ENCODE measurements at regions not wholly inside any gene's neighbourhood (a gene's known extent, or its start where the extent isn't known, plus 50 kb on each side); places are given as distances from the start of the nearest gene placed in this dataset.
"Not testable (repeated sequence)": the region's sequence is repeated elsewhere in the genome, so short reads cannot be mapped to it uniquely, and the experiment has no call there.

DNA sequence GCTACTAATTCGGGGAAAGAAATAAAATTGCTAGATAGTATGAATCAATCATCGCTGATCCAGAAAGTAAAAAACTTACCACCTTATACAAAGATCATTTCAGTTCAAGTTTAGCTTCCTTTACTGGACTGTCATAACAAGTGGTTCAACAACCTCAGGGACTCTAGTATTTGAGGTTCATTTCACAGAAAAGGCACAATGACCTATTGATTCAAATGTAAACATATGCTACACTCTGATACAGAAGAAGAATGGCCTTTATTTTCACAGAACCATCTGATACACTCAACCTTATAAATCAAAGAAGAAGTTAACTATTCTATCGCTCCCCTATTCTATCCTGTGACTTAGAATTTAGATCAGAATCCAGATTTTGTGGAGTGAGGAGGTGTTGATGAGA, 140.8 kb upstream of the EFCAB3 start:
- not testable (repeated sequence) for ATAC-seq (ENCODE audit: low FRiP score); DNase-seq (ENCODE audit: low spot score)

DNA sequence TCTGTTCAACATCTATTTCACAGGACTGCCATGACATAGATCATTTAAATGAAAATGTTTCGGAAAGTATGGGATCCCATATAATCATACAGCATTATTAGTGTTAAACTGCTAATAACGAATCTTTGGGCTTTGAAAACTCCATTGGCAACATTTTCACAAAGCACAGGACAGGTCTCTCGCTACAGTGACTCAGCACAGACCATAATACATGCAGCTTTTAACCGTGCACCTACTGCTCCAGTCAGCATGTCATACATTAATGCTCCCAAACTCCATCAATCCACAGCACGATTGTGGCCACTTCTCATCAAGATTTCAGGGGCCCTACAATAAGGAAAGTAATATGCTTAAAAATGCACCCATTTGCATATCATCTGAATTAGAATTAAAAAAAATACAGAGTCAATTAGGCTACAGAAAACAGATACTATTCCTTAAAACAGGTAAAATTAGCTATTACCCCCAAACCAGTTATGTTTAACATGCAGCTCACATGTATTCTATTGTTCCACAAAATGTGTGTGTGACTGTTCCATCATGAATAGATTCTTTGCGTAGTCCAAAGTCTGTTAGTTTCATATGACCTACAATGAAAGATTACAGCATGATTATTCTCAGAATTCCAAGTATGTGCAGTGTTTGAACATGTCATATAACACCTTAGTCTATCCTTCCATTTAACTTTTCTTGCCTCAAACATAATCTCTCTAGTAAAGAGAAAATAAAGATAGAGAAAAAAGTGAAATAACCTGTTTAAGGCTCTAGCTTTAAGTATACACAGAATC, 141.6 kb upstream of the EFCAB3 start:
- DNase-seq (ENCODE audit: low spot score); ATAC-seq (ENCODE audit: low FRiP score): not testable (repeated sequence)

DNA sequence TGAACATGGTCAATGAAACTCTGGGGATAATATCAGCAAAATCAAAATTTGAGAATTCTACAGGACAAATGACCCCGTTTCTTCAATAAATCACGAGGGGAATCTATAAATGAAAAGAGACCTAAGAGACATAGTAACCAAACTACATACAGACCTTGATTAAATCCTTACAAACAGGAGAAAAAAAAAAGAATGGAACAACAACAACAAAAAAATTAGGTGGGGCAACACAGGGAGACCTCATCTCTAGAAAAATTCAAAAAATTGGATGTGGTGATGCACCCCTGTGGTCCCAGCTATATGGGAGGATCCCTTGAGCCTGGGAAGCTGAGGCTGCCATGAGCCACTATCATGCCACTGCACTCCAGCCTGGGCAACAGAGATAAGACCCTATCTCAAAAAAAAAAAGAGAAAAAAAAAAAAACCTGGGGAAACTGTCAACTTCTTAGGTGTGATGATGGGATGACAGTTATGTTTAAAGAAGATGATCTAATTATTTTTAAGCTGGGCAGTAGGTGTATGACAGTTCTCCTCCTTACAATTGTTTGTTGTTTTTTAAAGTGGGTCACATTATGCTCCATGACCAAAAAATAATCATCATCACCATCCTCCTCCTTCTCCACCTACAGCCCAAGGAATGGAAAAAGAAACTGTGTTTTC, 146.4 kb upstream of the EFCAB3 start:
- not testable (repeated sequence) for ATAC-seq (ENCODE audit: low FRiP score); DNase-seq (ENCODE audit: low spot score)

DNA sequence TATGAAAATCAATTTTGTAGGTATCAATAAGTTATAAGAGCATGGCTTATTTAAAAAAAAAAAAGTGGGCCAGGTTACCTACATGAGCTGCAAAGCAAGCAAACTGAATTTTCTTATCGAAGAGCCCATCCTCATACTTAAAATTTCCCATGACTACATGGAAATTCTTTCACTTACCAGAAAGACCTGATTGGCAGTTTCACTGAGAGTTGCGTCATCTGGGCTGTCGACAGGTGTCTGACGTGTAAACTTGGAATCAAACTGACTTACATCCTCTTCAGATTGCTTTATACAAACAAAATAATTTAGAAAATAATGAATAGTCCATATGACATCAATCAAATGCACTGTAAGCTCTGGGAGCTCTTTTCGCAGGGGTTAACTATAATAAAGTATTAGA, 149.1 kb upstream of the EFCAB3 start:
- not testable (repeated sequence) for DNase-seq (ENCODE audit: low spot score); ATAC-seq (ENCODE audit: low FRiP score)

DNA sequence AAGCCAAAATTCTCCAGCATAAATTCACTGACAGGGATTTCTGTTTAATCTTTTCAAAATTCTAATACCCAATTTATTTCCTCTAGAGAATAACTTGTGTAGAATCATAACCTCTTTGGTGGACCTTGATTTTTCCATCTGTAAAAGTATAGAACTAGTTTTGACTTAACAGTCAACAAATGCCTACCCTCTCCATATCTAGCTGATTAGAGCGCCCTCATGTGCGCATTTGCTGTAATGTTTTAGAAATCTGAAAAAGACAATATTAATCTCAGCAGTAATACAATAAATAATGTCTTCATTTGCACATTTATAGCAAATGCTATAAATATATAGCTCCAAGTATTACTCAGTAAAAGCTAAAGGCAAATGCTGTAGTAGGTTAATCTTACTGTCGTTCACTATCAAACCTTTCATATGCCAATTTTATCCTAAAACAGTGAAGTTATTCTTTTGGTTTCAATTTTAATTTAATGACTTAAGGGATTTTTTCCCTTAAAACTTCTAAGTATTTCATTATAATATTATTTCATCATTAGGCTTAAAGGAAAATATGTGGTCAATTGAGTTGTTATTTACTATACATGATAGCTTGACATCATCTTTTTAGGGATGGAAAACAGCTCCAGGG, 153.6 kb upstream of the EFCAB3 start:
- not testable (repeated sequence) for DNase-seq (ENCODE audit: low spot score); ATAC-seq (ENCODE audit: low FRiP score)

DNA sequence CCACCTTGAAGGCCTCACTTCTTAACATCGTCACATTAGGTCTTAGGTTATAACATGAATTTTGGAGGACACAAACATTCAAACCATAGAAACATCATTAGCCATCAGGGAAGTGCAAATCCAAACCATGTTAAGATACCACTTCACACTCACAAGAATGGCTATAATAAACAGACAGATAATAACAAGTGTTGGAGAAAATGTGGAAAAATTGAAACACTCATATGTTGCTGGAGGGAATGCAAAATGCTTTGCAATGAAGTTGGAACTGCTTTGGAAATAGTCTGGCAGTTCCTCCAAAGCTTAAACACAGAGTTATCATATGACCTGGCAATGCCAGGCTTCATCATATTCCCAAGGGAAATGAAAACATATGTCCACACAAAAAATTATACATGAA, 156.8 kb upstream of the EFCAB3 start:
- not testable (repeated sequence) for DNase-seq (ENCODE audit: low spot score); ATAC-seq (ENCODE audit: low FRiP score)

DNA sequence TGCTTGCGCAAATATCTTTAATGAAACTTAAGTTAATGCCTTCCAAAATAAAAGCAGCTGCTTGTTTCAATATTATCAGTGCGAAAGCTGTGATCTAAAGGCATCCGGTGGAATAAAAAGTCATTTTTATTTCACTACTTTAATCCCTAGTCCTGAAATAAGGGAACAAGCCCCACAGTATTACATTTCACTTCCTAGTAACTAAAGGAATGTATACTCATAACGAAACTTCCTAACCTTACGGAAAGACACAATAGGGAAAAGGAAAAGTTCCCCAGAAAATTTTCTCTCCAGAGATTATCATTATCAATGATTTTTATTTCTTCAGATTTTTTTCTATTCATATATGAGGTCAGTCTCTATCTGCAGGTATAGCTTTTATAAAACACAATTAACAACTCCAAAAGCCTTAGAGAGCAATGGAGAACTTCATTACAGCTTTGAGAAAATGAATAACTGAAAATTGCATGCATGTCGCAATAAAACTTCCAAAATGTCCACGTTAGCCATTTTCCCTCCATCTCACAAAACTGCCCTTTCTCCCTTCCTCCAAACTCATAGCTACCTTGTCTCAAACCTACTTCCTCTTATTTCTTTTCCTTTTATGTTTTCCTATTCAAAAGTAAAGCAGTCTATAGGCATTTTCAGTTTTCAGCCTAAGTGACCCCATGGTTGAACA, 154.3 kb upstream of the MED13 start:
- TF ChIP-seq, protein P1, sequence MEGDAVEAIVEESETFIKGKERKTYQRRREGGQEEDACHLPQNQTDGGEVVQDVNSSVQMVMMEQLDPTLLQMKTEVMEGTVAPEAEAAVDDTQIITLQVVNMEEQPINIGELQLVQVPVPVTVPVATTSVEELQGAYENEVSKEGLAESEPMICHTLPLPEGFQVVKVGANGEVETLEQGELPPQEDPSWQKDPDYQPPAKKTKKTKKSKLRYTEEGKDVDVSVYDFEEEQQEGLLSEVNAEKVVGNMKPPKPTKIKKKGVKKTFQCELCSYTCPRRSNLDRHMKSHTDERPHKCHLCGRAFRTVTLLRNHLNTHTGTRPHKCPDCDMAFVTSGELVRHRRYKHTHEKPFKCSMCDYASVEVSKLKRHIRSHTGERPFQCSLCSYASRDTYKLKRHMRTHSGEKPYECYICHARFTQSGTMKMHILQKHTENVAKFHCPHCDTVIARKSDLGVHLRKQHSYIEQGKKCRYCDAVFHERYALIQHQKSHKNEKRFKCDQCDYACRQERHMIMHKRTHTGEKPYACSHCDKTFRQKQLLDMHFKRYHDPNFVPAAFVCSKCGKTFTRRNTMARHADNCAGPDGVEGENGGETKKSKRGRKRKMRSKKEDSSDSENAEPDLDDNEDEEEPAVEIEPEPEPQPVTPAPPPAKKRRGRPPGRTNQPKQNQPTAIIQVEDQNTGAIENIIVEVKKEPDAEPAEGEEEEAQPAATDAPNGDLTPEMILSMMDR (IDR thresholded peaks at IDR 0.05), result no peak
- ATAC-seq (ENCODE audit: low FRiP score) (no peak), DNase-seq (ENCODE audit: low spot score) (no peak)

DNA sequence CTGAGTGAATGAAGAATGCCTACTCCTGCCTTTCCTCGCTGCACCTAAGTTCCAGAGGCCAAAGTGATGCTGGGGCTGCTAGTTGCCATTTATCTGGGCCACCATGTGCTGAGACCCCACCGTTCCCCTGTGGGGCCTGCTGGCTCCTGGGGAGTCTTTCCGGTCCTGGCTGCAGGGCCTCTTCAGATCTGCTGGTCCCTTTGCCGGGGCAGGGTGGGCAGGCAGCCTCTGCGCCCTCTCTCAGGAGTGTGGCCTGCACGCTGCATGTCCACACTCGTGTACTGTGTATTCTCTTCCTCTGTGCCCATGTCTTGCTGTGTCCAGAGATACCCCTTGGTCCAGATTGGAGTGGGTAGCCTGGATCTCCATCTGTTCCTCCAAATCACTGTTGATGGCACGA, 151.8 kb upstream of the MED13 start:
- ATAC-seq (ENCODE audit: low FRiP score) (no peak), DNase-seq (ENCODE audit: low spot score) (no peak)

DNA sequence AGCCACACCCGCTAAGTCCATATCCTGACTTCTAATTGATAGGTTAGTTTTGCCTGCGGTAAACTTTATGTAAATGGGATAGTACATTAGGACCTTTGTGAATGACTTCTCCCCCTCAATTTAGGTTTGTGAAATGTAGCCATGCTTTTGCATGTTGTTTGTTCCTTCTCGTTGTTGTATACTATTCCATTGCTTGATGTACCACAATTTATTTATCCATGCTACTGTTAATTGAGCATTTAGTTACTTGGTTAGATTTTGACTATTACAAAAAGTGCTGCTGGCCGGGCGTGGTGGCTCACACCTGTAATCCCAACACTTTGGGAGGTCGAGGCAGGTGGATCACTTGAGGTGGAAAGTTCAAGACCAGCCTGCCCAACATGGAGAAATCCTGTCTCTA, 150.8 kb upstream of the MED13 start:
- ATAC-seq (ENCODE audit: low FRiP score); DNase-seq (ENCODE audit: low spot score): not testable (repeated sequence)

More for the DNA sequence above, 151.8 kb upstream of the MED13 start:
- TF ChIP-seq, protein P1 (IDR thresholded peaks at IDR 0.05), result no peak

DNA sequence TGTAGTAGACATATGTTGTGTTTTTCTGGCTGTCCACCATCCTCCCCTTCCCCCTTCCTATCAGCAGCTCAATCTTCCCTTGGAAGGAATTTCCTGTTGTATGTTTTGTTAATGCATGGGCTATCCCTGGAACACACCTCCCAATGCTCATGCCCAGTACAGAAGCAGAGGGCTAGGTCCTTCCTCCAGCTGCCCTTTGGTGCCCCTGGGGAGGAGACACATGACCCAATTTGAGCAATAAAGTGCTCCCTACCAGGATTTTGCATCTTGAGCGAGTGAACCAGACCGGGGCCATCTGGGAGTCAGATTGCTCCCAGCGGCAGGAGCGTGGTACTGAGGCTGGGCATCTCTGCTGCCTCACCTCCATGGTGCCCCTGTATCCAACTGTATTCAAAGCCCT, 141.5 kb upstream of the MED13 start:
- DNase-seq (ENCODE audit: low spot score), result no peak
- ATAC-seq (ENCODE audit: low FRiP score), result no peak
- TF ChIP-seq, protein P1 (IDR thresholded peaks at IDR 0.05), result no peak

DNA sequence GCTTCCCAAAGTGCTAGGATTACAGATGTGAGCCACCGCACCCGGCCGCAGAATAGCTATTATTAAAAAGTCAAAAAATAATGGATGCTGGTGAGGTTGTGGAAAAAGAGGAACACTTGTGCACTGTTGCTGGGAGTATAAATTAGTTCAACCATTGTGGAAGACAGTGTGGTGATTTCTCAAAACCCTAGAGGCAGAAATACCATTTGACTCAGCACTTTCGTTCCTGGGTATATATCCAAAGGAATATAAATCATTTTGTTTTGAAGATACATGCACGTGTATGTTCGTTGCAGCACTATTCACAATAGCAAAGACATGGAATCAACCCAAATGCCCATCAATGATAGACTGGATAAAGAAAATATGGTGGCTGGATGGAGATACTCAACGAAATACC, 132.1 kb upstream of the MED13 start:
- ATAC-seq (ENCODE audit: low FRiP score); DNase-seq (ENCODE audit: low spot score): not testable (repeated sequence)

DNA sequence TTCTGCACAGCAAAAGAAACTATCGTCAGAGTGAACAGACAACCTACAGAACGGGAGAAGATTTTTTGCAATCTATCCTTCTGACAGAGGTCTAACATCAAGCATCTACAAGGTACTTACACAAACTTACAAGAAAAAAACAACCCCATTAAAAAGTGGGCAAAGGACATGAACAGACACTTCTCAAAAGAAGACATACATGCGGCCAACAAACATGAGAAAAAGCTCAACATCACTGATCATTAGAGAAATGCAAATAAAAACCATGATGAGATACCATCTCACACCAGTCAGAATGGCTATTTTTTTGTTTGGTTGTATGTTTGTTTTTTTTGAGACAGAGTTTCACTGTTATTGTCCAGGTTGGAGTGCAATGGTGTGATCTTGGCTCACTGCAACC, 131.5 kb upstream of the MED13 start:
- not testable (repeated sequence) for ATAC-seq (ENCODE audit: low FRiP score)

More for the DNA sequence above, 131.5 kb upstream of the MED13 start:
- not testable (repeated sequence) for DNase-seq (ENCODE audit: low spot score)

Measured in omental fat pad (tissue), 3 donors.